ENCODE measurements at regions not wholly inside any gene's neighbourhood (a gene's known extent, or its start where the extent isn't known, plus 50 kb on each side); places are given as distances from the start of the nearest gene placed in this dataset.

DNA sequence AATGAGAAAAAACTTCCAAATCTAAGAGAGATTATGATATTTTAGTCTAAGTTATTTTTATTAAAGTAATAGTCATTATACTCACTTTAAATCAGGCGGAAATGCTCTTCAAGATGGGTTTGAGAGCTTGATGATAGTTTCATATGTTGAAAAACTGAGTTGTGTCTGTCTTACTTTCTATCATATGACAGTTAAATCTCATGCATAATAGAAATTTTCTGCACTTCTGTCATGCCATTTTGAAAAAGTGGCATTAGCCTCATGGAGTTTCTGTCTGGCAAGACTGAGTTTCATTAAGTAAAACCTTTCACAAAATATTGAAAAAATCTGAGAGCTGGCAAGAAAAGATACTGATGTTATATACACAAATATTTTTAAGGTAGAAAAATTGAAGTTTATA, 511.8 kb downstream of the EPHA3 start:
- Mint-ChIP-seq H3K4me1 (no peaks in the 10 kb centered on the region), H3K36me3 (no peaks in the 10 kb centered on the region), H3K27me3 (ENCODE audit: low read depth in 3 of 3) (no peaks in the 10 kb centered on the region), H3K27ac (no peak overlapping the region), H3K4me3 (no peak overlapping the region), H3K9me3 (peaks cover 0 to 2% (median 0%) of the 10 kb centered on the region in 7 donors)
- TF ChIP-seq, protein P1, sequence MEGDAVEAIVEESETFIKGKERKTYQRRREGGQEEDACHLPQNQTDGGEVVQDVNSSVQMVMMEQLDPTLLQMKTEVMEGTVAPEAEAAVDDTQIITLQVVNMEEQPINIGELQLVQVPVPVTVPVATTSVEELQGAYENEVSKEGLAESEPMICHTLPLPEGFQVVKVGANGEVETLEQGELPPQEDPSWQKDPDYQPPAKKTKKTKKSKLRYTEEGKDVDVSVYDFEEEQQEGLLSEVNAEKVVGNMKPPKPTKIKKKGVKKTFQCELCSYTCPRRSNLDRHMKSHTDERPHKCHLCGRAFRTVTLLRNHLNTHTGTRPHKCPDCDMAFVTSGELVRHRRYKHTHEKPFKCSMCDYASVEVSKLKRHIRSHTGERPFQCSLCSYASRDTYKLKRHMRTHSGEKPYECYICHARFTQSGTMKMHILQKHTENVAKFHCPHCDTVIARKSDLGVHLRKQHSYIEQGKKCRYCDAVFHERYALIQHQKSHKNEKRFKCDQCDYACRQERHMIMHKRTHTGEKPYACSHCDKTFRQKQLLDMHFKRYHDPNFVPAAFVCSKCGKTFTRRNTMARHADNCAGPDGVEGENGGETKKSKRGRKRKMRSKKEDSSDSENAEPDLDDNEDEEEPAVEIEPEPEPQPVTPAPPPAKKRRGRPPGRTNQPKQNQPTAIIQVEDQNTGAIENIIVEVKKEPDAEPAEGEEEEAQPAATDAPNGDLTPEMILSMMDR (IDR thresholded peaks at IDR 0.05): no peak
- H3K27me3 ChIP-seq (ENCODE audit: control insufficient read depth in 2 of 2, insufficient read depth in 2 of 2, low read length in 2 of 2): no peaks in the 10 kb centered on the region
- H3K9ac ChIP-seq (ENCODE audit: insufficient read depth, low read length, poor library complexity, severe bottlenecking): no peak overlapping the region
- H3K4me1 ChIP-seq (ENCODE audit: control insufficient read depth in 1 of 2, insufficient read depth in 2 of 2, low read length in 2 of 2): no peaks in the 10 kb centered on the region
- H3K79me2 ChIP-seq (ENCODE audit: insufficient read depth, low read length): no peaks in the 10 kb centered on the region
- intact Hi-C loops (cut with micrococcal nuclease): no loop called here
- no peak overlapping the region for H3K4me2 ChIP-seq (replicated peaks; ENCODE audit: extremely low read depth, low read length, poor library complexity, severe bottlenecking)
- H3K36me3 ChIP-seq (replicated peaks in 1 of 2; ENCODE audit: control insufficient read depth in 1 of 2, insufficient read depth in 2 of 2, low read length in 2 of 2): no peaks in the 10 kb centered on the region
- H3K9me3 ChIP-seq (replicated peaks in 1 of 2; ENCODE audit: control insufficient read depth in 1 of 2, insufficient read depth in 1 of 2, low read length in 2 of 2): peaks cover 1 to 3% of the 10 kb centered on the region in 2 donors
- no peak overlapping the region for H3K27ac ChIP-seq (ENCODE audit: low read depth in 1 of 2, low read length in 2 of 2)
- no peak overlapping the region for H3K4me3 ChIP-seq (replicated peaks in 1 of 3; ENCODE audit: low read depth in 2 of 3, low read length in 3 of 3)
- H2AFZ ChIP-seq (ENCODE audit: insufficient read depth, low read depth, low read length, poor library complexity, severe bottlenecking): no peak overlapping the region
- WGBS (ENCODE audit: insufficient coverage): no CpG with 5 or more reads among the region's 1 CpG
- no peak for DNase-seq
- no peaks in the 10 kb centered on the region for H4K20me1 ChIP-seq (ENCODE audit: insufficient read depth, low read length)

GRCh38 chr3:89622063-89622700, 514.8 kb downstream of the EPHA3 start:
- H3K9me3 ChIP-seq (replicated peaks in 1 of 2; ENCODE audit: control insufficient read depth in 1 of 2, insufficient read depth in 1 of 2, low read length in 2 of 2): peaks cover 0 to 3% of the 10 kb centered on the region in 2 donors
- H3K4me2 ChIP-seq (replicated peaks; ENCODE audit: extremely low read depth, low read length, poor library complexity, severe bottlenecking): no peak overlapping the region
- Mint-ChIP-seq H3K27ac (no peak overlapping the region), H3K27me3 (ENCODE audit: low read depth in 3 of 3) (no peaks in the 10 kb centered on the region), H3K36me3 (no peaks in the 10 kb centered on the region), H3K4me1 (no peaks in the 10 kb centered on the region), H3K4me3 (no peak overlapping the region), H3K9me3 (no peaks in the 10 kb centered on the region)
- H3K9ac ChIP-seq (ENCODE audit: insufficient read depth, low read length, poor library complexity, severe bottlenecking): no peak overlapping the region
- no peaks in the 10 kb centered on the region for H4K20me1 ChIP-seq (ENCODE audit: insufficient read depth, low read length)
- H3K4me1 ChIP-seq (ENCODE audit: control insufficient read depth in 1 of 2, insufficient read depth in 2 of 2, low read length in 2 of 2): no peaks in the 10 kb centered on the region
- intact Hi-C loops (cut with micrococcal nuclease): no loop called here
- no peaks in the 10 kb centered on the region for H3K36me3 ChIP-seq (replicated peaks in 1 of 2; ENCODE audit: control insufficient read depth in 1 of 2, insufficient read depth in 2 of 2, low read length in 2 of 2)
- TF ChIP-seq, protein P1 (IDR thresholded peaks at IDR 0.05): no peak
- no peak for DNase-seq
- H2AFZ ChIP-seq (ENCODE audit: insufficient read depth, low read depth, low read length, poor library complexity, severe bottlenecking): no peak overlapping the region
- no CpG with 5 or more reads among the region's 4 CpGs for WGBS (ENCODE audit: insufficient coverage)
- no peaks in the 10 kb centered on the region for H3K27me3 ChIP-seq (ENCODE audit: control insufficient read depth in 2 of 2, insufficient read depth in 2 of 2, low read length in 2 of 2)
- no peaks in the 10 kb centered on the region for H3K79me2 ChIP-seq (ENCODE audit: insufficient read depth, low read length)
- H3K4me3 ChIP-seq (replicated peaks in 1 of 3; ENCODE audit: low read depth in 2 of 3, low read length in 3 of 3): no peak overlapping the region
- H3K27ac ChIP-seq (ENCODE audit: low read depth in 1 of 2, low read length in 2 of 2): no peak overlapping the region
